GM21529 (cell line): ENCODE measurements at regions not wholly inside any gene's neighbourhood (a gene's known extent, or its start where the extent isn't known, plus 50 kb on each side); places are given as distances from the start of the nearest gene placed in this dataset.

Source experiments
- ATAC-seq: cut with Tn5 transposase; IDR thresholded peaks from one replicate; pipeline ENCODE4 v1.9.1; 2021; ENCODE audit not compliant: unreplicated experiment

- no peak for ATAC-seq
Measured at GRCh38 chrX:40282946-40283660, 185.3 kb upstream of the BCOR start.

GRCh38 chrX:40282348-40282747 is 184.6 kb upstream of the BCOR start:
- no peak for ATAC-seq

- ATAC-seq: no peak
Measured at GRCh38 chrX:40281336-40282005, 183.7 kb upstream of the BCOR start.

- ATAC-seq: no peak
Measured at GRCh38 chrX:40279762-40280161, 182.0 kb upstream of the BCOR start.

- no peak for ATAC-seq
Measured at GRCh38 chrX:40279091-40279430, 181.3 kb upstream of the BCOR start.

- no peak for ATAC-seq
Measured at GRCh38 chrX:40278340-40279090, 180.8 kb upstream of the BCOR start.

DNA sequence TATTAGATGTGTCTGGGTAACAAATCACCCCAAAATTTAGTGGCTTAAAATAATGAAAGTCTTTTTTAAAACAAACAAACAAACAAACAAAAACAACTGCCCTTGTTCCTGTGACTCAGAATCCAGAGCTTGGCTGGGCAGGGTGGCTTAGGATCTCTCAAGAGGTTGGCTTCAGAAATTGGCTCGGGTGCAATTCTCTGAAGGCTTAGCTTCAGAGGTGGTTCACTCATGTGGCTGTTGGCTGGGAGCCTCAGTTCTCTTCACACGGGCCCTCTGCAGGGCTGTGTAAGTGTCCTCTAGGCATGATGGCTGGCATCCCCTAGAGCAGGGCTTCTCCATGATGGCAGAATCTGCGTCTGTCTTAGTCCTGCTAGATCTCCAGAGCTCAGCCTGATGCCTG is 179.9 kb upstream of the BCOR start:
- no peak for ATAC-seq

- no peak for ATAC-seq
Measured at GRCh38 chrX:40273356-40274050, 175.7 kb upstream of the BCOR start.

DNA sequence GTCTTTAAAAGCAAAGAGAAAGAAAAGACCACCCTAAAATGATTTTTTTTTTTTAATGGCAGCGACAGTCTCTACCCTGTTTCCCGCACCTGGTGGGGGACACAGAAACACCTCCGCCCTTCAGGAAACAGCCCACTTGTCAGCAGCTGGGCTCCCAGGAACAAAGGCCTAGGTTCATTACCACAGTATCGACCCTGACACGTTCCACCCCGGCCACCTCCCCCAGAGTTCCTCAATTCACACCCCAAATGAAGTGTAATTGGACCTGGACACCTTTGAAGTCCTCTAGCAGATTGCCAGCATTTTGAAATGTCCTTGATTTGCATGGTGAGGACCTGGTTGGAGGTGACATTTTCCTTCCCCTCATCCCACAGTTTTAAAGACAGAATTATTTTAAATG is 175.0 kb upstream of the BCOR start:
- ATAC-seq: no peak

DNA sequence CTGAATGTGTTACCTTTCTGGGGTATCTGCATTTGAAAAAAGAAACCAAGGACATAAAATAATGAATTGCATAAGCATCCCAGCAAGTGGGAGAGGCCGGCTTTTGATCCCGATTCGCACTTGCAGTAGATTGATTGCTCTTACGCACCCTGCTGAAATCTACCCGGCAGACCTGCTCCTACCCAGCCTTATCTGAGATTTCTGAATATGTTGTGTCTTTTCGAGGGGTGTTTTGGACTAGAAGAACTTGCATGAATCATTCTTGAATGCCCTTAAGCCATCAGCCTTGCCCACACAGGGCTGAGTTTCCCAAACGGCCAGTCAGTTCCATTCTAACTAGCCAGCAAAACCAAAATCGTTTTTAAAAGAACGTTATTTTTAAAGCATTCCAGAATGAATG is 174.4 kb upstream of the BCOR start:
- no peak for ATAC-seq

GRCh38 chrX:40268188-40268520 is 170.4 kb upstream of the BCOR start:
- no peak for ATAC-seq

GRCh38 chrX:40267334-40268187 is 169.8 kb upstream of the BCOR start:
- no peak for ATAC-seq

GRCh38 chrX:40266490-40267333 is 169.0 kb upstream of the BCOR start:
- no peak for ATAC-seq

GRCh38 chrX:40265936-40266335 is 168.2 kb upstream of the BCOR start:
- ATAC-seq: no peak

DNA sequence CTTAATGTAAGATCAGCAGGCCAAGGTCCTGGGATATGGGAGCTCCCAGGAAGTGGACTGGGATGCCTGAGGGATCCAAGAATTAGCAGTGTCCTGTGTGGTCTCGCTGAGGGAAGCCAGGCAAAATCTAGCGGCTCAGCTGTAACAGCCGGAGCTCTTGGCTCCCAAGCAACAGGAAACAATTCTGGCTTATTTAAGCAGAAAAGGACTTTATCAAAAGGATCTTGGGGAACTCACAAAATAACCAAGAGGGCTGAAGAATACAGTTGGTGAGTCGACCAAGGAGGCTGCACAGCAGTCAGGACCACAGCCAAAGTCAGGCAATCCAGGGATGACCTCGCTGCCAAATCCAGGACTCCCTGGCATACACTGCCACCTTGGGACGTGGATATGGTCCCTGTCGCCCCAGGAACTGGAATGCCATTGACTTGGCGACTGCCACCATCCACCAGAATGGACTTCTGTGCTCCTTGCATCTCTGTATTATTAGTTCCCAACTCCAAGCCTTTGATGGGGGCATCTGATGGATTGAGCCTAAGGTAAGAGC is 165.3 kb upstream of the BCOR start:
- no peak for ATAC-seq

DNA sequence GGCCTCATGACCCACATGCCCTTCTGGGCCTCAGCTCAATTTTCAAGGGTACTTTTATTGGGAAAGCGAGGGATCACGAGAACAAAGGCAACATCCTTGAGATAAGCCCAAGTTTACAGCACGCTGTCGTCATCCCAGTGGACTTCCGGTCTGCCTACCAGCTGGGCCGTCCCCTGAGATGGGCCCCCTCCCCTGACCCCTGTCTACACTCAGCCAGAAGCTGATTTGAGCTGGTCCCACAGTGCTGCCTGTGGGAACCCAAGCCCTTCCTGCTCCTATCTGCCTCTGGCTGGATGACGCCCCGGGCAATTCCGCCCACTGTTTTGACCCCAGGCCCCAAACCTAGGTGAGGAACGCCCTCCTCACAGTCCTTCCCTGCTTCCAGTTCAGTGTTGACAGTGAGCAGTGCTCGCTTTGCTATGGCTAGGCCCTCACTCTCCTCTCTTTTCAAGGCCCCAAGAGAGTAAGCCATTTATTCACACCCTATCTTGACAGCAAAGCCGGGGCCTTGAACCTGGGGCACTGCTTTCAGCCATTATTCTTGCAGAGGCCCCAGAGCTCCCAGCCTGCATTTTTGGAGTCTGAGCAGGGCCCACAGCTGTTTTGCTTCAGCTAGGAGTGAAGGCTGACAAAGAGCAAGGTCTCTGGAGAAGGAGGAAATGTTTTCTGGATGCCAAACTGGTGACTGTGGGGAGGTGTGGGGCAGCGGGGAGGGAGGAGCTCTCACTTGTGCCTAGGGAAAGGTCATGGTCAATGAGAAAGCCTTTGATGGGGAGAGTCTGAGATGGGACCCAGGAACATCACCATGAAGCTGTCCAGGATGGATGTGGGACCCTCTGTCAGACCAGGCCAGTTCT is 164.6 kb upstream of the BCOR start:
- no peak for ATAC-seq

GRCh38 chrX:40261833-40262156 is 164.0 kb upstream of the BCOR start:
- no peak for ATAC-seq

DNA sequence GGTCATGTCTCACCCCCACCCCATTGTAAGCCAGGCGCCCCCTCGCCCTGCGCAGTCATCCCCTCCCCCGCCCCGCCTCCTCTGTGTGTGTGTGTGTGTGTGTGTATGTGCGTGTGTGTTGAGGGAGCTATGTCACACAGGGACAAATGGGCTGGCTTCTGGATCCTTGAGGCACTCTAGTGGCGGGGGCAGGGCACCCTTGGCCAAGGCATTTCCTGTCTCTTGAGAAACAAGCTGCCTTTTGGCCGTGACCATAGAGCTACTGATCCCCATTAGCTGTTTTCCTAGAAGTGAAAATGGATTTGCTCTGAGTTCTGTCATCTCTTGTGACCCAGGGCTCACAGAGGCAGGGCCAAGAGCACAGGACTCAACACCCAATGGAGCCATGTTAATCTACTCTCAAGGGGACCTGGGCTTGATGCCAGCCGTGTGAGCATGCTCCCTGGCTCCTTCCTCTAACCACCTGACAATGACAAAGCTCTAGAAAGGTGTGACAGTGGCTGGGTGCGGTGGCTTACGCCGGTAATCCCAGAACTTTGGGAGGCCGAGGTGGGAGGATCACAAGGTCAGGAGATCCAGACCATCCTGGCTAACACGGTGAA is 162.5 kb upstream of the BCOR start:
- no peak for ATAC-seq
